BE2C (cell line): ENCODE measurements at regions not wholly inside any gene's neighbourhood (a gene's known extent, or its start where the extent isn't known, plus 50 kb on each side); places are given as distances from the start of the nearest gene placed in this dataset.
"Not testable (repeated sequence)": the region's sequence is repeated elsewhere in the genome, so short reads cannot be mapped to it uniquely, and the experiment has no call there.

ENCODE experiments used
- DNase-seq: peaks from one replicate; pipeline ENCODE4 v3.0.0-alpha.2; 2020
- H3K27me3 ChIP-seq: fragments of 250-450 bp; sonication (Bioruptor Pico); 2 replicates; pipeline ENCODE4 v1.5.1; 2020; ENCODE audit warnings: mild to moderate bottlenecking
- H3K36me3 ChIP-seq: fragments of 250-450 bp; sonication (Bioruptor Pico); 2 replicates; pipeline ENCODE4 v1.5.1; 2020; ENCODE audit warnings: mild to moderate bottlenecking
- H3K4me1 ChIP-seq: fragments of 250-450 bp; sonication (Bioruptor Pico); 2 replicates; pipeline ENCODE4 v1.5.1; 2020
- H3K4me3 ChIP-seq: 2 replicates; pipeline ENCODE4 v1.5.1; 2011; ENCODE audit warnings: low read depth, low read length
- H3K9me3 ChIP-seq: fragments of 250-450 bp; sonication (Bioruptor Pico); 2 replicates; pipeline ENCODE4 v1.5.1; 2020
- TF ChIP-seq, protein P1 (sequence below): IDR thresholded peaks from 2 replicates; pipeline ENCODE4 v1.5.1; 2012; ENCODE audit warnings: mild to moderate bottlenecking, low read depth, low read length

DNA sequence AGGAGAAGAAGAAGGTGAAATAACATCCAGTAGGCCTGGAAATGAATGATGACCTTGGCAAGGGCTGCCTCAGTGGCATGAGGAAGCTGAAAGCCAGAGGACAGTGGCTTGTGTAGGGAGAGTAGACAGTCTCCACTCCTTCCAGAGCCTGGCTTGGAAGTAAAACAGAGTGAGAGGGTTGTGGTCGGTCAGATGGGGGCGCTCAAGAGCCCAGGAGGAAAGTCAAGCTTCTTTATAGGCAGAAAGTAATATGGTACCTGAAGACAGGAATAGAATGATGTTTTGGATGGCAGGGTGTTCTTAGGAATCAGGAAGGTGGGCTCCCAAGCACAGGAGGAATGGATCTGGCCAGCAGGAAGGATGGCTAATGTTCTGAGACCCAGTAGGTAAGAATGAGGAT lies 75.1 kb upstream of the TSC22D1 start:
- no peaks in the 10 kb centered on the region for H3K4me1 ChIP-seq
- 0 out of 2 replicates have a peak, but pooled peaks cover 3% of the 10 kb centered on the region for H3K27me3 ChIP-seq
- no peaks in the 10 kb centered on the region for H3K36me3 ChIP-seq
- DNase-seq: no peak
- TF ChIP-seq, protein P1, sequence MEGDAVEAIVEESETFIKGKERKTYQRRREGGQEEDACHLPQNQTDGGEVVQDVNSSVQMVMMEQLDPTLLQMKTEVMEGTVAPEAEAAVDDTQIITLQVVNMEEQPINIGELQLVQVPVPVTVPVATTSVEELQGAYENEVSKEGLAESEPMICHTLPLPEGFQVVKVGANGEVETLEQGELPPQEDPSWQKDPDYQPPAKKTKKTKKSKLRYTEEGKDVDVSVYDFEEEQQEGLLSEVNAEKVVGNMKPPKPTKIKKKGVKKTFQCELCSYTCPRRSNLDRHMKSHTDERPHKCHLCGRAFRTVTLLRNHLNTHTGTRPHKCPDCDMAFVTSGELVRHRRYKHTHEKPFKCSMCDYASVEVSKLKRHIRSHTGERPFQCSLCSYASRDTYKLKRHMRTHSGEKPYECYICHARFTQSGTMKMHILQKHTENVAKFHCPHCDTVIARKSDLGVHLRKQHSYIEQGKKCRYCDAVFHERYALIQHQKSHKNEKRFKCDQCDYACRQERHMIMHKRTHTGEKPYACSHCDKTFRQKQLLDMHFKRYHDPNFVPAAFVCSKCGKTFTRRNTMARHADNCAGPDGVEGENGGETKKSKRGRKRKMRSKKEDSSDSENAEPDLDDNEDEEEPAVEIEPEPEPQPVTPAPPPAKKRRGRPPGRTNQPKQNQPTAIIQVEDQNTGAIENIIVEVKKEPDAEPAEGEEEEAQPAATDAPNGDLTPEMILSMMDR: no peak
- no peak overlapping the region for H3K4me3 ChIP-seq
- no peaks in the 10 kb centered on the region; the same call in 1 of the 2 replicates for H3K9me3 ChIP-seq

DNA sequence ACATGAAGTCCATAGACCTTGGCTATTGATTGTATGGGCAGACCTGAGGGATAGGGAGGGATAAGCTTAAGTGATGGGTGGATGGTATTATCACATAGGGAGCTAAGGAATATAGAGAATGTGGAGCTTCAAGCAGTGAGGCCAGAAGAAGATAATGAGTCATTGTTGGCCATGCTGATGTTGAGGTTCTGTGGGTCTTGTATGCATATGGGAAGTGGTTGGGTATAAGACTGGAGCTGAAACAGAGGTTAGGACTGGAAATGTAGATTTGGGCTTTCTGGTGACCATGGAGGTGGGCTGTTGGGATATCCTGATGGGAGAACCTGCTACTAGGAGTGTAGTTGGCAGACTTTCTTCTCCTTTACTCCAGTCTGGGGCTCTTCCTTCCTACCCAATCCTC lies 73.7 kb upstream of the TSC22D1 start:
- H3K36me3 ChIP-seq: no peaks in the 10 kb centered on the region
- no peak overlapping the region for H3K4me3 ChIP-seq
- no peak for DNase-seq
- H3K27me3 ChIP-seq: 0 out of 2 replicates have a peak, but pooled peaks cover 3% of the 10 kb centered on the region
- no peaks in the 10 kb centered on the region; the same call in 1 of the 2 replicates for H3K9me3 ChIP-seq
- TF ChIP-seq, protein P1: no peak
- no peaks in the 10 kb centered on the region for H3K4me1 ChIP-seq

DNA sequence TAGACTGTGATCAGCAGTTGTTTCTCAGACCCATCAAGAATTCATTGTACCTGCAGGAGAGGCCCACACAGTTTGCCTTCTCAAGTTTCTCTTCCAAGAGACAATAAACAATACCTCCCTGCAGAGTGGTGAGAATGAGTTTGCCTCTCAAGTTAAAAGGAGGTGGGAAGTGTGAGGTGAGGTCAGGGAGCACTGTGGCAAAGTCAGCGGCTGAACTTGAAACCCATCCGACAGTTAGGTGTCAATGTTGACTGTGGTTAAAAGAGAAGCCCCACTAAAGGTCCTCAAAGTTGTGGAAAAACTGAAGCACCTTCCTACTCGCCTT lies 72.9 kb upstream of the TSC22D1 start:
- TF ChIP-seq, protein P1: no peak
- no peak overlapping the region for H3K4me3 ChIP-seq
- H3K9me3 ChIP-seq: no peaks in the 10 kb centered on the region; the same call in 1 of the 2 replicates
- no peaks in the 10 kb centered on the region for H3K36me3 ChIP-seq
- 0 out of 2 replicates have a peak, but pooled peaks cover 3% of the 10 kb centered on the region for H3K27me3 ChIP-seq
- H3K4me1 ChIP-seq: no peaks in the 10 kb centered on the region
- DNase-seq: no peak

DNA sequence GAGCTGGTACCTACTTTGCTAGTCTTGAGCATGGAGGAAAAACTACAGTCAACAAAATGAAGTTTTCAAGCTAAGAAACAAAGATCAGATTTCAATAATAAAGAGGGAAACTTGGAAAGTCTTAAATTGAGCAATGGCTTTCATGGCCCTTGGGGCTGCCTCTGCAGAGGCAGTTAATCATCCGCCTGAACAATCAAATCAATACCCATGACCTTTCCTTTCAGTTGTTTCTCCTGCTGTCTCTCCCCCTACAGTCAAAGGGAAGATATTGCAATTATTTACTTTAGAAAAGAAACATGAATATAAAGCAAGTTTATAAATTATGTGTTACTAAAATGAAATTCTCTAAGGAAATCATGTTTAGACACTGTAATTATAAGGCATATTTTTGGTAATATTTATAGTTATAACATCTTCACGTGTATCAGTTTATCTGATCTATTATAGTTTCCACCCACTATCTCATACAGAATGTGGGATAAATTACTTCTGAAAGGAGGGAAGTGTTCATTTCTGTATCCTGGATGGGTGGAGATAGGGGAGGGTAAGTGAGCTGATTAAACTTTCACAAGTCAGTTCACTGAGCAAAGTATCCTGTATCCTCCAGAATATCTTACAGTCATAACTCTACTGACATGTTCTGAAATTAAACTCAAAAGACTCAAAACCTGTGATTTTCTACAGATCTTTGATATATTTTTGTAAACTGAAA lies 72.4 kb upstream of the TSC22D1 start:
- no peak overlapping the region for H3K4me3 ChIP-seq
- no peak for DNase-seq
- no peaks in the 10 kb centered on the region; the same call in 1 of the 2 replicates for H3K9me3 ChIP-seq
- TF ChIP-seq, protein P1: peak; percentile 57
- H3K27me3 ChIP-seq: 0 out of 2 replicates have a peak, but pooled peaks cover 3% of the 10 kb centered on the region
- no peaks in the 10 kb centered on the region for H3K4me1 ChIP-seq
- H3K36me3 ChIP-seq: no peaks in the 10 kb centered on the region

DNA sequence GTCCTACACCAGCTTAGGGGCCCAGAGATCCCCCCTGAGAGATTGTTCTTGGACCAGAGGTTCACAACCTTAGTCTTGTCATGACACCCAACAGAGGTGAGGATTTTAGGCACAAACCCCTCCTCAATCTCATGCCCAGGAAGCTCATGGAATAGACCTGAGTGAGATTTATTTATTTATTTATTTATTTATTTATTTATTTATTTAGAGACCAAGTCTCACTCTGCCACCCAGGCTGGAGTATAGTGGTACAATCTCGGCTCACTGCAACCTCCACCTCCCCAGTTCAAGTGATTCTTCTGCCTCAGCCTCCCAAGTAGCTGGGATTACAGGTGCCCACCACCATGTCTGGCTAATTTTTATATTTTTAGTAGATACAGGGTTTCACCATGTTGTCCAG lies 71.4 kb upstream of the TSC22D1 start:
- not testable (repeated sequence) for H3K9me3 ChIP-seq, H3K27me3 ChIP-seq, DNase-seq, H3K4me3 ChIP-seq, H3K4me1 ChIP-seq, H3K36me3 ChIP-seq

DNA sequence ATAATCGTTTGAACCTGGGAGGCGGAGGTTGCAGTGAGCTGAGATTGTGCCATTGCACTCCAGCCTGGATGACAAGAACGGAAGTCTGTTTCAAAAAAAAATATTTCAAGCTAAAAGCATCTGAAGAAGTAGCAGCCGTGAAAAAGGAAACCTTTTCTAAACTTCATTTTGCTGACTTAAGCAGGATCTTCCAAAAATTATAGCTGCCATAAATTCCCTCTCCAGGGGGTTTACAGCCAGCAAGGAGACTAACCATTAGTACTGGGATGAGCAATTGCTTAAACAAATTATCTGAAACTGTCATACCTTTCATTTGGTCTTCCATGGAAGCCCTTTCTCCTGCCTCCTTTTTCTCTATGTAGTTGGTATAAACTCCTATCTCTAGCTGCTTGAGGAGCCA lies 69.9 kb upstream of the TSC22D1 start:
- no peaks in the 10 kb centered on the region for H3K27me3 ChIP-seq
- H3K36me3 ChIP-seq: no peaks in the 10 kb centered on the region
- no peaks in the 10 kb centered on the region for H3K4me1 ChIP-seq
- H3K9me3 ChIP-seq: no peaks in the 10 kb centered on the region; the same call in 1 of the 2 replicates
- DNase-seq: no peak
- no peak overlapping the region for H3K4me3 ChIP-seq
- TF ChIP-seq, protein P1: no peak
